ENCODE measurements at regions not wholly inside any gene's neighbourhood (a gene's known extent, or its start where the extent isn't known, plus 50 kb on each side); places are given as distances from the start of the nearest gene placed in this dataset.
"Not testable (repeated sequence)": the region's sequence is repeated elsewhere in the genome, so short reads cannot be mapped to it uniquely, and the experiment has no call there.

- TF ChIP-seq BACH2 (CRISPR knock-in tag; IDR thresholded peaks at IDR 0.05; ENCODE audit: borderline replicate concordance) (no peak), GLIS3 (CRISPR knock-in tag; IDR thresholded peaks at IDR 0.05) (no peak), TCF4 (CRISPR knock-in tag; IDR thresholded peaks at IDR 0.05; ENCODE audit: borderline replicate concordance) (no peak), TSHZ2 (CRISPR knock-in tag; IDR thresholded peaks at IDR 0.05) (no peak), ISL1 (CRISPR knock-in tag; IDR thresholded peaks at IDR 0.05) (no peak), PATZ1 (CRISPR knock-in tag; IDR thresholded peaks at IDR 0.05; ENCODE audit: borderline replicate concordance) (no peak), ARNTL (CRISPR knock-in tag; IDR thresholded peaks at IDR 0.05; ENCODE audit: borderline replicate concordance, low read depth) (no peak), ZNF565 (CRISPR knock-in tag; conservative IDR thresholded peaks at IDR 0.05; ENCODE audit: low read depth) (no peak), SNAI2 (CRISPR knock-in tag; IDR thresholded peaks at IDR 0.05) (no peak)
- no peak for ATAC-seq
Observed at GRCh38 chr3:177862962-177863491, 665.7 kb upstream of the TBL1XR1 start.

GRCh38 chr3:177871267-177871666 is 665.0 kb upstream of the KCNMB2 start:
- not testable (repeated sequence) for ATAC-seq

- no peak for TF ChIP-seq SNAI2 (CRISPR knock-in tag; IDR thresholded peaks at IDR 0.05)
- TF ChIP-seq TSHZ2 (CRISPR knock-in tag; IDR thresholded peaks at IDR 0.05) = no peak
- TF ChIP-seq PATZ1 (CRISPR knock-in tag; IDR thresholded peaks at IDR 0.05; ENCODE audit: borderline replicate concordance) = no peak
- TF ChIP-seq ARNTL (CRISPR knock-in tag; IDR thresholded peaks at IDR 0.05; ENCODE audit: borderline replicate concordance, low read depth) = no peak
- no peak for TF ChIP-seq RARB (CRISPR knock-in tag; IDR thresholded peaks at IDR 0.05)
- no peak for TF ChIP-seq GLIS3 (CRISPR knock-in tag; IDR thresholded peaks at IDR 0.05)
- no peak for TF ChIP-seq CSRNP3 (CRISPR knock-in tag; IDR thresholded peaks at IDR 0.05)
- TF ChIP-seq PPARA (CRISPR knock-in tag; IDR thresholded peaks at IDR 0.05; ENCODE audit: borderline replicate concordance) = no peak
- TF ChIP-seq BACH2 (CRISPR knock-in tag; IDR thresholded peaks at IDR 0.05; ENCODE audit: borderline replicate concordance) = no peak
- TF ChIP-seq ZFP30 (CRISPR knock-in tag; IDR thresholded peaks at IDR 0.05) = no peak
- TF ChIP-seq POU6F1 (CRISPR knock-in tag; IDR thresholded peaks at IDR 0.05; ENCODE audit: borderline replicate concordance, low read depth) = no peak
- no peak for TF ChIP-seq ZC3H10 (CRISPR knock-in tag; IDR thresholded peaks at IDR 0.05)
- no peak for TF ChIP-seq ZNF8 (CRISPR knock-in tag; IDR thresholded peaks at IDR 0.05)
- no peak for TF ChIP-seq ISL1 (CRISPR knock-in tag; IDR thresholded peaks at IDR 0.05)
- no peak for ATAC-seq
Observed at GRCh38 chr3:177878192-177878591, 658.0 kb upstream of the KCNMB2 start.

Data from SK-N-SH treated with all-trans-retinoic acid at 6 μM for 48 hours (cell line).